SK-N-SH treated with all-trans-retinoic acid at 6 μM for 48 hours (cell line): ENCODE measurements at regions not wholly inside any gene's neighbourhood (a gene's known extent, or its start where the extent isn't known, plus 50 kb on each side); places are given as distances from the start of the nearest gene placed in this dataset.

Source experiments
- ATAC-seq: fragments of 200-7000 bp; cut with Tn5 transposase; 3 replicates; pipeline ENCODE4 v1.9.1; 2020; ENCODE audit warnings: mild to moderate bottlenecking, moderate library complexity
- ARNTL ChIP-seq: fragments of 450-650 bp; formaldehyde crosslinking; IDR thresholded peaks from 2 replicates; pipeline ENCODE4 v1.5.0; 2020; ENCODE audit warnings: low read depth, mild to moderate bottlenecking, moderate library complexity, borderline replicate concordance
- BACH2 ChIP-seq: fragments of 250-450 bp; sonication (Bioruptor Pico); IDR thresholded peaks from 2 replicates; pipeline ENCODE4 v1.9.0; 2021; ENCODE audit warnings: mild to moderate bottlenecking, borderline replicate concordance
- ESRRG ChIP-seq: fragments of 250-450 bp; sonication (Bioruptor Pico); IDR thresholded peaks from 2 replicates; pipeline ENCODE4 v1.6.1; 2021; ENCODE audit warnings: mild to moderate bottlenecking
- GLIS3 ChIP-seq: fragments of 250-450 bp; sonication (Bioruptor Pico); IDR thresholded peaks from 2 replicates; pipeline ENCODE4 v1.5.0; 2020; ENCODE audit warnings: mild to moderate bottlenecking, moderate library complexity
- ISL1 ChIP-seq: fragments of 250-450 bp; sonication (Bioruptor Pico); IDR thresholded peaks from 2 replicates; pipeline ENCODE4 v2.1.2; 2022; ENCODE audit warnings: mild to moderate bottlenecking, moderate library complexity
- OSR1 ChIP-seq: fragments of 250-450 bp; sonication (Bioruptor Pico); IDR thresholded peaks from 2 replicates; pipeline ENCODE4 v1.8.0; 2022; ENCODE audit warnings: moderate library complexity, mild to moderate bottlenecking, inconsistent platforms
- PPARA ChIP-seq: fragments of 250-450 bp; sonication (Bioruptor Pico); IDR thresholded peaks from 2 replicates; pipeline ENCODE4 v1.5.0; 2020; ENCODE audit warnings: mild to moderate bottlenecking, borderline replicate concordance
- RARB ChIP-seq: fragments of 250-450 bp; sonication (Bioruptor Pico); IDR thresholded peaks from 2 replicates; pipeline ENCODE4 v1.8.0; 2021; ENCODE audit warnings: mild to moderate bottlenecking, moderate library complexity
- SNAI2 ChIP-seq: fragments of 250-450 bp; sonication (Bioruptor Pico); IDR thresholded peaks from 2 replicates; pipeline ENCODE4 v1.5.0; 2020; ENCODE audit warnings: mild to moderate bottlenecking, moderate library complexity
- ZC3H10 ChIP-seq: fragments of 250-450 bp; sonication (Bioruptor Pico); IDR thresholded peaks from 2 replicates; pipeline ENCODE4 v1.5.1; 2021; ENCODE audit warnings: mild to moderate bottlenecking, moderate library complexity
- ZFP3 ChIP-seq: fragments of 250-450 bp; sonication (Bioruptor Pico); IDR thresholded peaks from 2 replicates; pipeline ENCODE4 v1.5.0; 2020; ENCODE audit warnings: mild to moderate bottlenecking, moderate library complexity
- ZNF565 ChIP-seq: fragments of 450-650 bp; formaldehyde crosslinking; conservative IDR thresholded peaks from 2 replicates; pipeline ENCODE4 v1.5.0; 2020; ENCODE audit warnings: low read depth, mild to moderate bottlenecking, moderate library complexity
- ZNF70 ChIP-seq: fragments of 450-650 bp; formaldehyde crosslinking; IDR thresholded peaks from 2 replicates; pipeline ENCODE4 v1.5.0; 2020; ENCODE audit warnings: mild to moderate bottlenecking, moderate library complexity
- ZNF8 ChIP-seq: fragments of 450-650 bp; formaldehyde crosslinking; IDR thresholded peaks from 2 replicates; pipeline ENCODE4 v1.5.0; 2020; ENCODE audit warnings: mild to moderate bottlenecking, moderate library complexity
- TF ChIP-seq, protein P1 (sequence below): fragments of 250-450 bp; sonication (Bioruptor Pico); IDR thresholded peaks from 2 replicates; pipeline ENCODE4 v1.5.0; 2020; ENCODE audit warnings: mild to moderate bottlenecking, moderate library complexity
- TF ChIP-seq, protein P2 (sequence below): fragments of 250-450 bp; sonication (Bioruptor Pico); IDR thresholded peaks from 2 replicates; pipeline ENCODE4 v1.8.0; 2021; ENCODE audit warnings: low read depth, mild to moderate bottlenecking, moderate library complexity, borderline replicate concordance
- TF ChIP-seq, protein P3 (sequence below): fragments of 250-450 bp; sonication (Bioruptor Pico); IDR thresholded peaks from 2 replicates; pipeline ENCODE4 v1.5.1; 2020; ENCODE audit warnings: low read depth, mild to moderate bottlenecking, moderate library complexity
- TF ChIP-seq, protein P4 (sequence below): fragments of 250-450 bp; sonication (Bioruptor Pico); IDR thresholded peaks from 2 replicates; pipeline ENCODE4 v1.8.0; 2020; ENCODE audit warnings: mild to moderate bottlenecking, moderate library complexity, borderline replicate concordance
- TF ChIP-seq, protein P5 (sequence below): fragments of 250-450 bp; sonication (Bioruptor Pico); IDR thresholded peaks from 2 replicates; pipeline ENCODE4 v1.5.1; 2021; ENCODE audit warnings: mild to moderate bottlenecking, moderate library complexity

DNA sequence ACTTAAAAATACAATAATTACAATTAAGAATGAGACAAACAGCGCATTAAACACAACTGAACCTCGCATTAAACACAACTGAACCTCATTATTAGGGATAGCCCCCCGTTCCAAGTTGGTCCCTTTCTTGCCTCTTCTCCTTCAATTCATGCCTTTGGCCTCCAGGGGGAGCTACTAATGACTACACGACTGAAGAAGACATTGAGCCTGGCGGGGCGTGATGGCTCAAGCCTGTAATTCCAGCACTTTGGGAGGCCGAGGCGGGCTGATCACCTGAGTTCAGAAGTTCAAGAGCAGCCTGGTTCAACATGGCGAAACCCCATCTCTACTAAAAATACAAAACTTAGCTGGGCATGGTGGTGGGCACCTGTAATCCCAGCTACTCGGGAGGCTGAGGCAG, 56.4 kb upstream of the NWD2 start:
- TF ChIP-seq, protein P1, sequence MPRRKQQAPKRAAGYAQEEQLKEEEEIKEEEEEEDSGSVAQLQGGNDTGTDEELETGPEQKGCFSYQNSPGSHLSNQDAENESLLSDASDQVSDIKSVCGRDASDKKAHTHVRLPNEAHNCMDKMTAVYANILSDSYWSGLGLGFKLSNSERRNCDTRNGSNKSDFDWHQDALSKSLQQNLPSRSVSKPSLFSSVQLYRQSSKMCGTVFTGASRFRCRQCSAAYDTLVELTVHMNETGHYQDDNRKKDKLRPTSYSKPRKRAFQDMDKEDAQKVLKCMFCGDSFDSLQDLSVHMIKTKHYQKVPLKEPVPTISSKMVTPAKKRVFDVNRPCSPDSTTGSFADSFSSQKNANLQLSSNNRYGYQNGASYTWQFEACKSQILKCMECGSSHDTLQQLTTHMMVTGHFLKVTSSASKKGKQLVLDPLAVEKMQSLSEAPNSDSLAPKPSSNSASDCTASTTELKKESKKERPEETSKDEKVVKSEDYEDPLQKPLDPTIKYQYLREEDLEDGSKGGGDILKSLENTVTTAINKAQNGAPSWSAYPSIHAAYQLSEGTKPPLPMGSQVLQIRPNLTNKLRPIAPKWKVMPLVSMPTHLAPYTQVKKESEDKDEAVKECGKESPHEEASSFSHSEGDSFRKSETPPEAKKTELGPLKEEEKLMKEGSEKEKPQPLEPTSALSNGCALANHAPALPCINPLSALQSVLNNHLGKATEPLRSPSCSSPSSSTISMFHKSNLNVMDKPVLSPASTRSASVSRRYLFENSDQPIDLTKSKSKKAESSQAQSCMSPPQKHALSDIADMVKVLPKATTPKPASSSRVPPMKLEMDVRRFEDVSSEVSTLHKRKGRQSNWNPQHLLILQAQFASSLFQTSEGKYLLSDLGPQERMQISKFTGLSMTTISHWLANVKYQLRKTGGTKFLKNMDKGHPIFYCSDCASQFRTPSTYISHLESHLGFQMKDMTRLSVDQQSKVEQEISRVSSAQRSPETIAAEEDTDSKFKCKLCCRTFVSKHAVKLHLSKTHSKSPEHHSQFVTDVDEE (CRISPR knock-in tag), result no peak
- TF ChIP-seq OSR1 (CRISPR knock-in tag) (no peak), ZNF8 (no peak), SNAI2 (no peak), ZC3H10 (no peak), ZNF70 (no peak), PPARA (no peak), ARNTL (no peak), ZFP3 (CRISPR knock-in tag) (no peak), RARB (CRISPR knock-in tag) (no peak), ISL1 (CRISPR knock-in tag) (no peak), GLIS3 (CRISPR knock-in tag) (no peak), ESRRG (no peak), ZNF565 (CRISPR knock-in tag) (no peak), BACH2 (CRISPR knock-in tag) (no peak)
- TF ChIP-seq, protein P2, sequence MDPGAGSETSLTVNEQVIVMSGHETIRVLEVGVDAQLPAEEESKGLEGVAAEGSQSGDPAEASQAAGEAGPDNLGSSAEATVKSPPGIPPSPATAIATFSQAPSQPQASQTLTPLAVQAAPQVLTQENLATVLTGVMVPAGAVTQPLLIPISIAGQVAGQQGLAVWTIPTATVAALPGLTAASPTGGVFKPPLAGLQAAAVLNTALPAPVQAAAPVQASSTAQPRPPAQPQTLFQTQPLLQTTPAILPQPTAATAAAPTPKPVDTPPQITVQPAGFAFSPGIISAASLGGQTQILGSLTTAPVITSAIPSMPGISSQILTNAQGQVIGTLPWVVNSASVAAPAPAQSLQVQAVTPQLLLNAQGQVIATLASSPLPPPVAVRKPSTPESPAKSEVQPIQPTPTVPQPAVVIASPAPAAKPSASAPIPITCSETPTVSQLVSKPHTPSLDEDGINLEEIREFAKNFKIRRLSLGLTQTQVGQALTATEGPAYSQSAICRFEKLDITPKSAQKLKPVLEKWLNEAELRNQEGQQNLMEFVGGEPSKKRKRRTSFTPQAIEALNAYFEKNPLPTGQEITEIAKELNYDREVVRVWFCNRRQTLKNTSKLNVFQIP (CRISPR knock-in tag), result no peak
- TF ChIP-seq, protein P3, sequence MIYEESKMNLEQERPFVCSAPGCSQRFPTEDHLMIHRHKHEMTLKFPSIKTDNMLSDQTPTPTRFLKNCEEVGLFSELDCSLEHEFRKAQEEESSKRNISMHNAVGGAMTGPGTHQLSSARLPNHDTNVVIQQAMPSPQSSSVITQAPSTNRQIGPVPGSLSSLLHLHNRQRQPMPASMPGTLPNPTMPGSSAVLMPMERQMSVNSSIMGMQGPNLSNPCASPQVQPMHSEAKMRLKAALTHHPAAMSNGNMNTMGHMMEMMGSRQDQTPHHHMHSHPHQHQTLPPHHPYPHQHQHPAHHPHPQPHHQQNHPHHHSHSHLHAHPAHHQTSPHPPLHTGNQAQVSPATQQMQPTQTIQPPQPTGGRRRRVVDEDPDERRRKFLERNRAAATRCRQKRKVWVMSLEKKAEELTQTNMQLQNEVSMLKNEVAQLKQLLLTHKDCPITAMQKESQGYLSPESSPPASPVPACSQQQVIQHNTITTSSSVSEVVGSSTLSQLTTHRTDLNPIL (CRISPR knock-in tag), result no peak
- TF ChIP-seq, protein P4, sequence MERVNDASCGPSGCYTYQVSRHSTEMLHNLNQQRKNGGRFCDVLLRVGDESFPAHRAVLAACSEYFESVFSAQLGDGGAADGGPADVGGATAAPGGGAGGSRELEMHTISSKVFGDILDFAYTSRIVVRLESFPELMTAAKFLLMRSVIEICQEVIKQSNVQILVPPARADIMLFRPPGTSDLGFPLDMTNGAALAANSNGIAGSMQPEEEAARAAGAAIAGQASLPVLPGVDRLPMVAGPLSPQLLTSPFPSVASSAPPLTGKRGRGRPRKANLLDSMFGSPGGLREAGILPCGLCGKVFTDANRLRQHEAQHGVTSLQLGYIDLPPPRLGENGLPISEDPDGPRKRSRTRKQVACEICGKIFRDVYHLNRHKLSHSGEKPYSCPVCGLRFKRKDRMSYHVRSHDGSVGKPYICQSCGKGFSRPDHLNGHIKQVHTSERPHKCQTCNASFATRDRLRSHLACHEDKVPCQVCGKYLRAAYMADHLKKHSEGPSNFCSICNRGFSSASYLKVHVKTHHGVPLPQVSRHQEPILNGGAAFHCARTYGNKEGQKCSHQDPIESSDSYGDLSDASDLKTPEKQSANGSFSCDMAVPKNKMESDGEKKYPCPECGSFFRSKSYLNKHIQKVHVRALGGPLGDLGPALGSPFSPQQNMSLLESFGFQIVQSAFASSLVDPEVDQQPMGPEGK (CRISPR knock-in tag), result no peak
- TF ChIP-seq, protein P5, sequence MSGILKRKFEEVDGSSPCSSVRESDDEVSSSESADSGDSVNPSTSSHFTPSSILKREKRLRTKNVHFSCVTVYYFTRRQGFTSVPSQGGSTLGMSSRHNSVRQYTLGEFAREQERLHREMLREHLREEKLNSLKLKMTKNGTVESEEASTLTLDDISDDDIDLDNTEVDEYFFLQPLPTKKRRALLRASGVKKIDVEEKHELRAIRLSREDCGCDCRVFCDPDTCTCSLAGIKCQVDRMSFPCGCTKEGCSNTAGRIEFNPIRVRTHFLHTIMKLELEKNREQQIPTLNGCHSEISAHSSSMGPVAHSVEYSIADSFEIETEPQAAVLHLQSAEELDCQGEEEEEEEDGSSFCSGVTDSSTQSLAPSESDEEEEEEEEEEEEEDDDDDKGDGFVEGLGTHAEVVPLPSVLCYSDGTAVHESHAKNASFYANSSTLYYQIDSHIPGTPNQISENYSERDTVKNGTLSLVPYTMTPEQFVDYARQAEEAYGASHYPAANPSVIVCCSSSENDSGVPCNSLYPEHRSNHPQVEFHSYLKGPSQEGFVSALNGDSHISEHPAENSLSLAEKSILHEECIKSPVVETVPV, result no peak
- ATAC-seq, result no peak
